Fibroblast of villous mesenchyme (primary cell): ENCODE measurements at regions not wholly inside any gene's neighbourhood (a gene's known extent, or its start where the extent isn't known, plus 50 kb on each side); places are given as distances from the start of the nearest gene placed in this dataset.

Experiments
- DNase-seq: peaks from one replicate; pipeline ENCODE4 v3.0.0-alpha.2; 2010; ENCODE audit warnings: low read depth
- H3K4me3 ChIP-seq: 2 replicates; pipeline ENCODE4 v1.5.1; 2011; ENCODE audit warnings: low read depth, mild to moderate bottlenecking, low read length
- TF ChIP-seq, protein P1 (sequence below): IDR thresholded peaks from 2 replicates; pipeline ENCODE4 v1.5.1; 2012; ENCODE audit warnings: low read depth, mild to moderate bottlenecking, low read length; ENCODE audit not compliant: insufficient read depth

GRCh38 chr5:121296356-121296755, 555.3 kb upstream of the FTMT start:
- TF ChIP-seq, protein P1, sequence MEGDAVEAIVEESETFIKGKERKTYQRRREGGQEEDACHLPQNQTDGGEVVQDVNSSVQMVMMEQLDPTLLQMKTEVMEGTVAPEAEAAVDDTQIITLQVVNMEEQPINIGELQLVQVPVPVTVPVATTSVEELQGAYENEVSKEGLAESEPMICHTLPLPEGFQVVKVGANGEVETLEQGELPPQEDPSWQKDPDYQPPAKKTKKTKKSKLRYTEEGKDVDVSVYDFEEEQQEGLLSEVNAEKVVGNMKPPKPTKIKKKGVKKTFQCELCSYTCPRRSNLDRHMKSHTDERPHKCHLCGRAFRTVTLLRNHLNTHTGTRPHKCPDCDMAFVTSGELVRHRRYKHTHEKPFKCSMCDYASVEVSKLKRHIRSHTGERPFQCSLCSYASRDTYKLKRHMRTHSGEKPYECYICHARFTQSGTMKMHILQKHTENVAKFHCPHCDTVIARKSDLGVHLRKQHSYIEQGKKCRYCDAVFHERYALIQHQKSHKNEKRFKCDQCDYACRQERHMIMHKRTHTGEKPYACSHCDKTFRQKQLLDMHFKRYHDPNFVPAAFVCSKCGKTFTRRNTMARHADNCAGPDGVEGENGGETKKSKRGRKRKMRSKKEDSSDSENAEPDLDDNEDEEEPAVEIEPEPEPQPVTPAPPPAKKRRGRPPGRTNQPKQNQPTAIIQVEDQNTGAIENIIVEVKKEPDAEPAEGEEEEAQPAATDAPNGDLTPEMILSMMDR = no peak
- DNase-seq = no peak
- H3K4me3 ChIP-seq = no peak overlapping the region

DNA sequence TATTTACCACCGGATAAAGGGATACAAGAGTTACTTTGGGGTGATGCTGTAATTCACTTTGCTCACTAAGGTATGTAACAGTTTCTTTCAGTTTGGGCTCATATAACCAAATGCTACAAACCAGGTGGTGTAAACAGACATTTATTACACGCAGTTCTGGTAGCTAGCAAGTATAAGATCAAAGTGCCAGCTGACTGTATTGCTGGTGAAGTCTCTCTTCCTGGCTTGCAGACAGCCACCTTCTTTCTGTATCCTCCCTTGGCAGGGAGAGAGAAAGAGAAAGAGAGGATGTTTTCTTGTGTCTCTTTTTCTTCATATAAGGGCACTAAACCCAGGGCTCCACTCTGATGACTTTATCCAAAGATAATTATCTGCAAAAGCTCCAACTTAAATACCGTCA, 552.5 kb upstream of the FTMT start:
- H3K4me3 ChIP-seq = no peak overlapping the region
- TF ChIP-seq, protein P1 = no peak
- no peak for DNase-seq

GRCh38 chr5:121304838-121305237, 546.8 kb upstream of the FTMT start:
- H3K4me3 ChIP-seq = no peak overlapping the region
- TF ChIP-seq, protein P1 = no peak
- no peak for DNase-seq

GRCh38 chr5:121313886-121314285, 537.8 kb upstream of the FTMT start:
- TF ChIP-seq, protein P1 = no peak
- DNase-seq = no peak
- no peak overlapping the region for H3K4me3 ChIP-seq

DNA sequence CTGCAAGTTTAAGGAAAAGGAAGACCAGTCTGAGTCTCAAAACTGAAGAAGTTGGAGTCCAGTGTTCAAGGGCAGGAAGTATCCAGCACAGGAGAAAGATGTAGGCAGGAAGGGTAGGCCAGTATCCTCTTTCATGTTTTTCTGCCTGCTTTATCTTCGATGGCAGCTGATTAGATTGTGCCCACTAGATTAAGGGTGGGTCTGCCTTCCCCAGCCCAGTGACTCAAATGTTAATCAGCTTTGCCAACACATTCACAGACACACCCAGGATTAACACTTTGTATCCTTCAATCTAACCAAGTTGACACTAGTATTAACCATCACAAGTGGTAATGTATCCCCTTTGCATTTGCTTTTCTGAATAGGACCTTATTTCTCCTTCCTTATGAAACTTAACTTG, 535.9 kb upstream of the FTMT start:
- TF ChIP-seq, protein P1 = no peak
- no peak overlapping the region for H3K4me3 ChIP-seq
- DNase-seq = no peak

DNA sequence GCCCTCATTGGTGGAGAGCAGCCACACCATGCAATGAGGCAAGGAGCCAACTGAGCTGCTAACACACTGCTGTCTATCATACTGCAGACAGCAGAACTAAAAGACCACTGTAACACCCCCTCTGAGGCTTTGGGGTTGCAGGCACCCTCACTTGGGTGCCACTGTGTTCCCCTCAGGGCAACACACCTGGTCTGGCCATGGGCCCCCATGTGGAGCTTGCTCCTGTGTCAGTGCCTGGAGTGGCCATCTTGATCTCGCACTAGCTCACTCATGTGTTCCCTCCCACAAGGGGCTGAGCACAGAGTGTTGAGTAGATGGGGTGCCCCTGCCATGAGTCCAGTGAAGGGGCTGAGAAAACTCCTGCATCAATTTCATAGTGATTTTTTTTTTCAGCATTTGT, 532.4 kb upstream of the FTMT start:
- no peak for DNase-seq
- H3K4me3 ChIP-seq = no peak overlapping the region
- TF ChIP-seq, protein P1 = no peak

DNA sequence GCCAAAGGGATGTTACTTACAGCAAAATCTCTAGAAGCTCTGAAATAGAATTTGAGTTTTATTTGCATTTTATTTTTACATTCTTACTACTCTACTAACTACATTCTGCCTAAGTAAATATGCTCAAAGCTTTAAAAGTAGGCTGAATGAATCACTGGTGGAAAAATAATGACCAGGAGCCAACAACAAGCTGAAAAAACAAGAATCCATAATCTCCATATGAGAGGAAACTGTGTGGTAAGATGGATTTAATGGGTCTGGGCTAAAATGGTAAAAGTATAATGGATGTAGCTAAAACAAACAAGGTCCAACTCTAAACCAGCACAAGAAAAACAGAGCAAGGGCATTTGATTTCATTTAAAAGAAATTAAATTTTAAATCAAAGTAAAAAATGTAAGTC, 525.8 kb upstream of the FTMT start:
- TF ChIP-seq, protein P1 = no peak
- peak; percentile 0 for DNase-seq
- H3K4me3 ChIP-seq = no peak overlapping the region
